ENCODE measurements at regions not wholly inside any gene's neighbourhood (a gene's known extent, or its start where the extent isn't known, plus 50 kb on each side); places are given as distances from the start of the nearest gene placed in this dataset.
"Not testable (repeated sequence)": the region's sequence is repeated elsewhere in the genome, so short reads cannot be mapped to it uniquely, and the experiment has no call there.

GRCh38 chr3:18215639-18216038, 209.5 kb downstream of the SATB1 start:
- no peaks in the 10 kb centered on the region for H3K27me3 ChIP-seq
- no peak for TF ChIP-seq POLR2A (IDR thresholded peaks at IDR 0.05)
- TF ChIP-seq CTCF (IDR thresholded peaks at IDR 0.05) = no peak
- no peak for ATAC-seq

GRCh38 chr3:18211116-18211515, 214.0 kb downstream of the SATB1 start:
- Histone ChIP-seq H3K9me3 (no peaks in the 10 kb centered on the region), H3K4me1 (no peaks in the 10 kb centered on the region), H3K27ac (no peak overlapping the region), H3K36me3 (replicated peaks in 1 of 2; ENCODE audit: insufficient read depth in 1 of 2, low read depth in 2 of 2) (no peaks in the 10 kb centered on the region), H3K27me3 (no peaks in the 10 kb centered on the region), H3K4me3 (no peak overlapping the region)
- WGBS, 2 donors = 71 to 80% methylated on average over 1 of the region's 1 CpG
- intact Hi-C loops (cut with DNase I) = no loop called here
- DNase-seq (no peak), ATAC-seq (no peak)
- TF ChIP-seq CTCF (IDR thresholded peaks at IDR 0.05) = no peak
- no peak for TF ChIP-seq POLR2A (IDR thresholded peaks at IDR 0.05)

More at GRCh38 chr3:18215639-18216038, 209.5 kb downstream of the SATB1 start:
- Histone ChIP-seq H3K4me1 (no peaks in the 10 kb centered on the region), H3K36me3 (replicated peaks in 1 of 2; ENCODE audit: insufficient read depth in 1 of 2, low read depth in 2 of 2) (no peaks in the 10 kb centered on the region), H3K4me3 (no peak overlapping the region), H3K9me3 (no peaks in the 10 kb centered on the region), H3K27ac (no peak overlapping the region)
- DNase-seq = no peak
- intact Hi-C loops (cut with DNase I) = no loop called here

GRCh38 chr3:18208856-18209255, 216.3 kb downstream of the SATB1 start:
- Histone ChIP-seq H3K4me3 (no peak overlapping the region), H3K36me3 (replicated peaks in 1 of 2; ENCODE audit: insufficient read depth in 1 of 2, low read depth in 2 of 2) (no peaks in the 10 kb centered on the region), H3K4me1 (no peaks in the 10 kb centered on the region), H3K9me3 (no peaks in the 10 kb centered on the region), H3K27ac (no peak overlapping the region), H3K27me3 (no peaks in the 10 kb centered on the region)
- WGBS, 2 donors = 60 to 62% methylated on average over 3 of the region's 3 CpGs
- ATAC-seq (no peak), DNase-seq (no peak)
- TF ChIP-seq POLR2A (IDR thresholded peaks at IDR 0.05) = no peak
- no peak for TF ChIP-seq CTCF (IDR thresholded peaks at IDR 0.05)
- intact Hi-C loops (cut with DNase I) = no loop called here

- Histone ChIP-seq H3K27ac (no peak overlapping the region), H3K4me3 (no peak overlapping the region), H3K27me3 (no peaks in the 10 kb centered on the region), H3K9me3 (no peaks in the 10 kb centered on the region), H3K36me3 (replicated peaks in 1 of 2; ENCODE audit: insufficient read depth in 1 of 2, low read depth in 2 of 2) (no peaks in the 10 kb centered on the region), H3K4me1 (no peaks in the 10 kb centered on the region)
- ATAC-seq (no peak), DNase-seq (no peak)
- TF ChIP-seq CTCF (IDR thresholded peaks at IDR 0.05) (no peak), POLR2A (IDR thresholded peaks at IDR 0.05) (no peak)
- intact Hi-C loops (cut with DNase I) = no loop called here
- WGBS, 2 donors = 64 to 68% methylated on average over 2 of the region's 2 CpGs
Observed at GRCh38 chr3:18208091-18208490, 217.0 kb downstream of the SATB1 start.

GRCh38 chr3:18207226-18207625, 217.9 kb downstream of the SATB1 start:
- no peak for DNase-seq
- intact Hi-C loops (cut with DNase I) = no loop called here
- Histone ChIP-seq H3K4me1 (no peaks in the 10 kb centered on the region), H3K9me3 (no peaks in the 10 kb centered on the region), H3K4me3 (no peak overlapping the region), H3K27me3 (no peaks in the 10 kb centered on the region), H3K27ac (no peak overlapping the region), H3K36me3 (replicated peaks in 1 of 2; ENCODE audit: insufficient read depth in 1 of 2, low read depth in 2 of 2) (no peaks in the 10 kb centered on the region)
- 79 to 85% methylated on average over 3 of the region's 3 CpGs for WGBS, 2 donors
- no peak for TF ChIP-seq POLR2A (IDR thresholded peaks at IDR 0.05)
- no peak for TF ChIP-seq CTCF (IDR thresholded peaks at IDR 0.05)
- ATAC-seq = no peak

GRCh38 chr3:18205701-18206100, 219.4 kb downstream of the SATB1 start:
- DNase-seq; H3K9me3 ChIP-seq; H3K36me3 ChIP-seq (replicated peaks in 1 of 2; ENCODE audit: insufficient read depth in 1 of 2, low read depth in 2 of 2); H3K27me3 ChIP-seq; H3K27ac ChIP-seq; H3K4me3 ChIP-seq; ATAC-seq; H3K4me1 ChIP-seq; intact Hi-C loops (cut with DNase I): not testable (repeated sequence)
- 81 to 82% methylated on average over 9 of the region's 9 CpGs for WGBS, 2 donors
